Progenitor cell of endocrine pancreas (in vitro differentiated cells): ENCODE measurements at regions not wholly inside any gene's neighbourhood (a gene's known extent, or its start where the extent isn't known, plus 50 kb on each side); places are given as distances from the start of the nearest gene placed in this dataset.

Experiments
- DNase-seq: peaks from one replicate; pipeline ENCODE4 v3.0.0; 2021; ENCODE audit warnings: low spot score; ENCODE audit not compliant: unreplicated experiment
- H3K27ac Mint-ChIP-seq: 2 replicates; pipeline ENCODE4 v1.8.0; 2021; ENCODE audit warnings: mild to moderate bottlenecking, moderate library complexity, mixed read lengths
- H3K27me3 Mint-ChIP-seq: 2 replicates; pipeline ENCODE4 v1.8.0; 2021; ENCODE audit warnings: mixed read lengths
- H3K36me3 Mint-ChIP-seq: 2 replicates; pipeline ENCODE4 v1.8.0; 2022; ENCODE audit warnings: mixed read lengths; ENCODE audit not compliant: insufficient read depth
- H3K4me1 Mint-ChIP-seq: 2 replicates; pipeline ENCODE4 v1.8.0; 2021; ENCODE audit warnings: low read depth, mixed read lengths
- H3K4me3 Mint-ChIP-seq: 2 replicates; pipeline ENCODE4 v1.8.0; 2021; ENCODE audit warnings: low read depth, mild to moderate bottlenecking, moderate library complexity, mixed read lengths
- H3K9me3 Mint-ChIP-seq: 2 replicates; pipeline ENCODE4 v1.8.0; 2021; ENCODE audit warnings: low read depth, mixed read lengths
- CTCF ChIP-seq: fragments of 200-600 bp; sonication (generic); IDR thresholded peaks from one replicate; pipeline ENCODE4 v1.5.0; 2021; ENCODE audit warnings: antibody characterized with exemption, mild to moderate bottlenecking; ENCODE audit not compliant: unreplicated experiment

- no peak overlapping the region for H3K4me3 Mint-ChIP-seq
- H3K4me1 Mint-ChIP-seq, result no peaks in the 10 kb centered on the region
- no peaks in the 10 kb centered on the region for H3K27me3 Mint-ChIP-seq
- no peak overlapping the region for H3K27ac Mint-ChIP-seq
- peaks cover 3% of the 10 kb centered on the region for H3K9me3 Mint-ChIP-seq
- no peak for TF ChIP-seq CTCF
- no peaks in the 10 kb centered on the region for H3K36me3 Mint-ChIP-seq
- DNase-seq, result no peak
Measured at GRCh38 chr6:132194529-132194928, 206.7 kb downstream of the MOXD1 start.

- no peak for TF ChIP-seq CTCF
- Mint-ChIP-seq H3K4me1 (no peaks in the 10 kb centered on the region), H3K27ac (no peak overlapping the region), H3K27me3 (no peaks in the 10 kb centered on the region), H3K9me3 (peaks cover 3% of the 10 kb centered on the region), H3K4me3 (no peak overlapping the region), H3K36me3 (no peaks in the 10 kb centered on the region)
- DNase-seq, result no peak
Measured at GRCh38 chr6:132192631-132193030, 208.6 kb downstream of the MOXD1 start.

- no peak for TF ChIP-seq CTCF
Measured at GRCh38 chr6:132190815-132191175, 210.5 kb downstream of the MOXD1 start.

GRCh38 chr6:132190097-132190814, 211.0 kb downstream of the MOXD1 start:
- no peak overlapping the region for H3K27ac Mint-ChIP-seq
- H3K4me3 Mint-ChIP-seq, result no peak overlapping the region

More at GRCh38 chr6:132190815-132191175, 210.5 kb downstream of the MOXD1 start:
- no peaks in the 10 kb centered on the region for H3K36me3 Mint-ChIP-seq
- H3K27ac Mint-ChIP-seq, result no peak overlapping the region
- no peaks in the 10 kb centered on the region for H3K4me1 Mint-ChIP-seq
- H3K4me3 Mint-ChIP-seq, result no peak overlapping the region
- peaks cover 3% of the 10 kb centered on the region for H3K9me3 Mint-ChIP-seq
- DNase-seq, result no peak
- no peaks in the 10 kb centered on the region for H3K27me3 Mint-ChIP-seq

GRCh38 chr6:132188556-132189264, 212.6 kb downstream of the MOXD1 start:
- Mint-ChIP-seq H3K4me3 (no peak overlapping the region), H3K4me1 (no peaks in the 10 kb centered on the region), H3K27me3 (no peaks in the 10 kb centered on the region), H3K9me3 (peaks cover 8% of the 10 kb centered on the region), H3K36me3 (no peaks in the 10 kb centered on the region), H3K27ac (no peak overlapping the region)
- no peak for TF ChIP-seq CTCF
- DNase-seq, result no peak

More at GRCh38 chr6:132190097-132190814, 211.0 kb downstream of the MOXD1 start:
- no peak for TF ChIP-seq CTCF
- no peak for DNase-seq
- Mint-ChIP-seq H3K9me3 (no peaks in the 10 kb centered on the region), H3K27me3 (no peaks in the 10 kb centered on the region), H3K4me1 (no peaks in the 10 kb centered on the region), H3K36me3 (no peaks in the 10 kb centered on the region)
